ENCODE measurements at regions not wholly inside any gene's neighbourhood (a gene's known extent, or its start where the extent isn't known, plus 50 kb on each side); places are given as distances from the start of the nearest gene placed in this dataset.

DNA sequence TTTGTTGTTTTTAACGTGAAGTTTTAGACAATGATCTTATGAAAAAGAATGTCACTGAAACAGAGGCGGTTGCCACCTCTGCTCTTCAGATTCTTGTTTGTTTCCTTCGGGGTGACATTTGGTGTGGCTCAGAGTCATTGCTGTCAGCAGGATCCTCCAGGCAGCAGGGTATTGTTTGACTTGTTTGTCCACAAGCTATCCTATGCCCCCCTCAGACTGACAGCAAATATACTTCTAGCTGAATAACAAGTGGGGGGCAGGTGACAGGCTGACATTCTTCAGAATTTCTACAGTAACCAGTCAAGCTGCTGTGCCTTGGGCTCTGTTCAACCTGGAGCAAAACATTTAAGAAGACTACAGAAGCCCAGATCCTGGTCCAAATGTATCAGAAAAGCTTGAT is 383.3 kb downstream of the YTHDC2 start:
- no peak for TF ChIP-seq SPI1 (IDR thresholded peaks at IDR 0.05; ENCODE audit: borderline replicate concordance, low read depth)
- TF ChIP-seq, protein P1, sequence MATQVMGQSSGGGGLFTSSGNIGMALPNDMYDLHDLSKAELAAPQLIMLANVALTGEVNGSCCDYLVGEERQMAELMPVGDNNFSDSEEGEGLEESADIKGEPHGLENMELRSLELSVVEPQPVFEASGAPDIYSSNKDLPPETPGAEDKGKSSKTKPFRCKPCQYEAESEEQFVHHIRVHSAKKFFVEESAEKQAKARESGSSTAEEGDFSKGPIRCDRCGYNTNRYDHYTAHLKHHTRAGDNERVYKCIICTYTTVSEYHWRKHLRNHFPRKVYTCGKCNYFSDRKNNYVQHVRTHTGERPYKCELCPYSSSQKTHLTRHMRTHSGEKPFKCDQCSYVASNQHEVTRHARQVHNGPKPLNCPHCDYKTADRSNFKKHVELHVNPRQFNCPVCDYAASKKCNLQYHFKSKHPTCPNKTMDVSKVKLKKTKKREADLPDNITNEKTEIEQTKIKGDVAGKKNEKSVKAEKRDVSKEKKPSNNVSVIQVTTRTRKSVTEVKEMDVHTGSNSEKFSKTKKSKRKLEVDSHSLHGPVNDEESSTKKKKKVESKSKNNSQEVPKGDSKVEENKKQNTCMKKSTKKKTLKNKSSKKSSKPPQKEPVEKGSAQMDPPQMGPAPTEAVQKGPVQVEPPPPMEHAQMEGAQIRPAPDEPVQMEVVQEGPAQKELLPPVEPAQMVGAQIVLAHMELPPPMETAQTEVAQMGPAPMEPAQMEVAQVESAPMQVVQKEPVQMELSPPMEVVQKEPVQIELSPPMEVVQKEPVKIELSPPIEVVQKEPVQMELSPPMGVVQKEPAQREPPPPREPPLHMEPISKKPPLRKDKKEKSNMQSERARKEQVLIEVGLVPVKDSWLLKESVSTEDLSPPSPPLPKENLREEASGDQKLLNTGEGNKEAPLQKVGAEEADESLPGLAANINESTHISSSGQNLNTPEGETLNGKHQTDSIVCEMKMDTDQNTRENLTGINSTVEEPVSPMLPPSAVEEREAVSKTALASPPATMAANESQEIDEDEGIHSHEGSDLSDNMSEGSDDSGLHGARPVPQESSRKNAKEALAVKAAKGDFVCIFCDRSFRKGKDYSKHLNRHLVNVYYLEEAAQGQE (IDR thresholded peaks at IDR 0.05; ENCODE audit: insufficient replicate concordance, low read depth): no peak
- no peak for TF ChIP-seq GABPA (IDR thresholded peaks at IDR 0.05; ENCODE audit: low read depth)
- no peak for TF ChIP-seq CTCF (IDR thresholded peaks at IDR 0.05; ENCODE audit: insufficient read depth, low read length)
- no peak for TF ChIP-seq POLR2AphosphoS5 (IDR thresholded peaks at IDR 0.05; ENCODE audit: low read depth)
- H3K4me3 ChIP-seq (replicated peaks; ENCODE audit: insufficient read depth, low read length): no peak overlapping the region
- H3K27ac ChIP-seq (replicated peaks): no peak overlapping the region
- no peak for DNase-seq (ENCODE audit: low read depth in 1 of 2, low spot score in 1 of 2)
- H3K27me3 ChIP-seq (ENCODE audit: insufficient read depth, poor library complexity, severe bottlenecking): no peaks in the 10 kb centered on the region

DNA sequence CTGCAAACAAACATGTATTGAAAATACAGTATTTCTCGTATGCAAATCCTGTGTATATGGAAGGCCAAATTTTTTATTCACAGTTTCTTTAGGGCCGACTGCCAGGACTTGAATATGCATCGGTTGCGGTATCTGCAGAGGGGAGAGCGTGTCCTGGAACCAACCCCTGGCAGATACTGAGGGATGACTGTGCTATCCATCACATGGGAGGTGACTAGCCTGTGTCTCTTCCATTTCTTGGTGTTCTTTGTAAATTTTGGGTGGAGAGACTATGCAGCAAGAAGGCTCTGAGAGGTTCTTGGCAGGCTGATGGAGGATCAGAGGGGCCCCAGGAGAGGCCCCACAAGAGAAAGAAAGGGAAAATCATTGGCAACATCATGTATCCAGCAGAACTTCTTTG is 384.3 kb downstream of the YTHDC2 start:
- no peak for DNase-seq (ENCODE audit: low read depth in 1 of 2, low spot score in 1 of 2)
- Histone ChIP-seq H3K4me3 (replicated peaks; ENCODE audit: insufficient read depth, low read length) (no peak overlapping the region), H3K27me3 (ENCODE audit: insufficient read depth, poor library complexity, severe bottlenecking) (no peaks in the 10 kb centered on the region), H3K27ac (replicated peaks) (no peak overlapping the region)
- no peak for TF ChIP-seq CTCF (IDR thresholded peaks at IDR 0.05; ENCODE audit: insufficient read depth, low read length)
- no peak for TF ChIP-seq GABPA (IDR thresholded peaks at IDR 0.05; ENCODE audit: low read depth)
- no peak for TF ChIP-seq POLR2AphosphoS5 (IDR thresholded peaks at IDR 0.05; ENCODE audit: low read depth)
- TF ChIP-seq SPI1 (IDR thresholded peaks at IDR 0.05; ENCODE audit: borderline replicate concordance, low read depth): no peak
- TF ChIP-seq, protein P1 (IDR thresholded peaks at IDR 0.05; ENCODE audit: insufficient replicate concordance, low read depth): no peak

DNA sequence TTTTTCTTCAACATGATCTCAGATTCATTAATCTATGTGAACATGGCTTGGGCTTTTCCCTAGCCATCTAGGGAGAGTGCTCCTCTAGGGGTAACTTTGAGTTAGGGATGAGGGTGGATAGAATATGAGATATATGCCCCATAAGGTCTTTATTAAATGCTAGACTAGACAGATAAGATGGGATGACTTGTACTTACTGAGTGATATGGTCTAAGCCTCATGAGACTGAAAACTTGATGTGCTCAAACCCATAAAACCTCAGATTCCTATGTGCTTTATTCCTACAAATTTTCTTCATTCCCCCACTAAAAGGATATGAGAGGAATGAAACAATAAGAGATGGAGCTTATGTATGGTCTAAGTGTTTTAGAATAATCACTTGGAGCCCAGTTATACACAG is 386.6 kb downstream of the YTHDC2 start:
- TF ChIP-seq, protein P1 (IDR thresholded peaks at IDR 0.05; ENCODE audit: insufficient replicate concordance, low read depth): no peak
- no peak for TF ChIP-seq POLR2AphosphoS5 (IDR thresholded peaks at IDR 0.05; ENCODE audit: low read depth)
- TF ChIP-seq GABPA (IDR thresholded peaks at IDR 0.05; ENCODE audit: low read depth): no peak
- TF ChIP-seq CTCF (IDR thresholded peaks at IDR 0.05; ENCODE audit: insufficient read depth, low read length): no peak
- TF ChIP-seq SPI1 (IDR thresholded peaks at IDR 0.05; ENCODE audit: borderline replicate concordance, low read depth): no peak
- no peaks in the 10 kb centered on the region for H3K27me3 ChIP-seq (ENCODE audit: insufficient read depth, poor library complexity, severe bottlenecking)
- H3K27ac ChIP-seq (replicated peaks): no peak overlapping the region
- no peak for DNase-seq (ENCODE audit: low read depth in 1 of 2, low spot score in 1 of 2)
- H3K4me3 ChIP-seq (replicated peaks; ENCODE audit: insufficient read depth, low read length): no peak overlapping the region

All from HL-60 (cell line).